A204.1 (cell line): ENCODE measurements at regions not wholly inside any gene's neighbourhood (a gene's known extent, or its start where the extent isn't known, plus 50 kb on each side); places are given as distances from the start of the nearest gene placed in this dataset.
"Not testable (repeated sequence)": the region's sequence is repeated elsewhere in the genome, so short reads cannot be mapped to it uniquely, and the experiment has no call there.

Experiments used
- FAIRE-seq: peaks from 2 replicates; lab custom pipeline; 2012; peaks lifted over from hg19 to GRCh38; lab: Jason Lieb, UNC

- FAIRE-seq = not testable (repeated sequence)
Measured at GRCh38 chr22:16660570-16660969, 68.0 kb upstream of the CCT8L2 start.

DNA sequence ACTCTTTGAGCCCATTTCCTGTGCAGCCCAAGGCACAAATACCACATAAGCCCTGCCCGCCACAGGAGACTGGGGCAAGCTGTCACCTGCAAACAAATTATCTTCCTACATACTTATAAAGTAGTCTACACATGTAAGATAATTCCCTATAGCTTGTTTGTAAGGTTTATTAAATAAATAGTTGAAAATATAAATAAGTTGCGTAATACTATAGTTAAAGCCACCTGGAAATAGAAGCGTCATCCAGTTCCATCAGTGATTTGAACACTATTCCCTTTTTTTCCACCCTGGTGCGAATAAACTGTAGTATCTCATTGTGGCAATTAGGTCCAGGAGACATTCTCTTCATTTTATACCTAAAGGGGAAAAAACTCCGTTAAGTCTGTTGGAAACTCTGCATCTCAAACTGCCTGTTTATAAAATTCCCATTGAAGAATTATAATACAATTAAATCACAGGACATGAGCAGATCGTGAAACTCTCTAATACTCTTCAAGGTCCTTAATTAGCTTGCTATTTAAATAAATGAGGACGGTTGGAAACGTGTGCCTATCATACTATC lies 66.7 kb upstream of the CCT8L2 start:
- not testable (repeated sequence) for FAIRE-seq

- FAIRE-seq = no peak
Measured at GRCh38 chr22:16658068-16658467, 65.5 kb upstream of the CCT8L2 start.

DNA sequence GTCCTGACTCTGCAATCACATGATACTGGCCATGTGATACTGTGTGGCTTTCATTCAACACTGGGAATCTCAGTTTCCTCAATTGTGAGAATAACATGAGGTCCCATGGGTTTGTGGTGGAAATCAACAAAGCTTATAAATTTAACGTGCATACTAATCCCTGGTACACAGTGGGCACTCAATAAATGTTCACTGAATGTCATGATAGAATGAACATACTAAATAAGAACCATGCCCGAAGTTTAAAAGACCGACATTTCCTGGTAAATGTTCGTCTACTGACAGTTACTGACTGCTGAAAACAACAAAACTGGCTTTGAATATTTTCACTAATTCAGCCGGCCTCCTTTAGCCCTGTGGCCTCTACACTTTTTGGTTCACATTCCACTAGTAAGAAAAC lies 62.3 kb upstream of the CCT8L2 start:
- FAIRE-seq = no peak

- FAIRE-seq = not testable (repeated sequence)
Measured at GRCh38 chr22:16654336-16654735, 61.7 kb upstream of the CCT8L2 start.

DNA sequence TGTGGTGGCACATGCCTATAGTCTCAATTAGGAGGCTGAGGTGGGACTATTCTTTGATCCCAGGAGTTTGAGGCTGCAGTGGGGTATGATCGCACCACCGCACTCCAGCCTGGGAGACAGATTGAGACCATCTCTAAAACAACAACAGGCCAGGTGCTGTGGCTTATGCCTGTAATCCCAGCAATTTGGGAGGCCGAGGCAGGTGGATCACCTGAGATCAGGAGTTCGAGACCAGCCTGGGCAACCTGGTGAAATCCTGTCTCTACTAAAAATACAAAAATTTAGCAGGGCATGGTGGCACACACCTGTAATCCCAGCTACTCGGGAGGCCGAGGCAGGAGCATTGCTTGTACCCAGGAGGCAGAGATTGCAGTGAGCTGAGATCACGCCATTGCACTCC lies 60.6 kb upstream of the CCT8L2 start:
- not testable (repeated sequence) for FAIRE-seq

GRCh38 chr22:16651217-16651616 lies 58.6 kb upstream of the CCT8L2 start:
- no peak for FAIRE-seq
